Adrenal gland (tissue), 5 donors: ENCODE measurements at regions not wholly inside any gene's neighbourhood (a gene's known extent, or its start where the extent isn't known, plus 50 kb on each side); places are given as distances from the start of the nearest gene placed in this dataset.
"Not testable (repeated sequence)": the region's sequence is repeated elsewhere in the genome, so short reads cannot be mapped to it uniquely, and the experiment has no call there.

Experiments used
- CTCF ChIP-seq, 6 experiments: fragments of 450-650 bp in 4 of 6; fragments of 200-600 bp in 2 of 6; sonication (generic) in 1 of 6; IDR thresholded peaks; 1 replicate in 5 of 6; 2 replicates in 1 of 6; pipeline versions ENCODE4 v1.5.1 to v1.8.0; 2016 to 2021; ENCODE audit warnings: antibody characterized with exemption in 6 of 6, mild to moderate bottlenecking in 2 of 6, moderate library complexity in 1 of 6
- POLR2A ChIP-seq, 2 donors: fragments of 450-650 bp; IDR thresholded peaks; one replicate each; pipeline ENCODE4 v1.6.1; 2017; ENCODE audit warnings: antibody characterized with exemption in 2 of 2, mild to moderate bottlenecking in 2 of 2, moderate library complexity in 1 of 2
- donor health status: DM: no; HTN: no; CAD: no.

GRCh38 chr10:84756653-84757052, 428.3 kb downstream of the CCSER2 start:
- TF ChIP-seq CTCF, POLR2A (IDR thresholded peaks at IDR 0.05): not testable (repeated sequence)
